Activated T-helper 1 cell treated with Interleukin-2 at 50 U/mL for 16 hours (primary cell): ENCODE measurements at regions not wholly inside any gene's neighbourhood (a gene's known extent, or its start where the extent isn't known, plus 50 kb on each side); places are given as distances from the start of the nearest gene placed in this dataset.

ENCODE experiments used
- DNase-seq: peaks from one replicate; pipeline ENCODE4 v3.0.0-alpha.2; 2020; ENCODE audit warnings: low read depth

GRCh38 chr11:45597097-45597496 lies 68.3 kb downstream of the CHST1 start:
- DNase-seq = no peak

GRCh38 chr11:45596571-45596970 lies 68.9 kb downstream of the CHST1 start:
- DNase-seq = no peak

GRCh38 chr11:45593992-45594391 lies 71.4 kb downstream of the CHST1 start:
- DNase-seq = no peak

- DNase-seq = no peak
These were observed 72.8 kb downstream of the CHST1 start for GRCh38 chr11:45592636-45593035.

- no peak for DNase-seq
These were observed 74.7 kb downstream of the CHST1 start for GRCh38 chr11:45590743-45591142.

- no peak for DNase-seq
These were observed 80.2 kb downstream of the CHST1 start for GRCh38 chr11:45585205-45585604.

GRCh38 chr11:45583981-45584566 lies 81.3 kb downstream of the CHST1 start:
- no peak for DNase-seq

- DNase-seq = no peak
These were observed 85.0 kb downstream of the CHST1 start for GRCh38 chr11:45580399-45580798.

GRCh38 chr11:45578316-45578715 lies 87.1 kb downstream of the CHST1 start:
- no peak for DNase-seq

- DNase-seq = no peak
These were observed 87.7 kb downstream of the CHST1 start for GRCh38 chr11:45577752-45578151.

GRCh38 chr11:45576461-45577215 lies 88.8 kb downstream of the CHST1 start:
- no peak for DNase-seq

- no peak for DNase-seq
These were observed 91.7 kb downstream of the CHST1 start for GRCh38 chr11:45573728-45574127.

- no peak for DNase-seq
These were observed 92.9 kb downstream of the CHST1 start for GRCh38 chr11:45572354-45573123.

GRCh38 chr11:45569776-45570175 lies 95.6 kb downstream of the CHST1 start:
- DNase-seq = no peak

- no peak for DNase-seq
These were observed 97.4 kb downstream of the CHST1 start for GRCh38 chr11:45568049-45568448.

GRCh38 chr11:45565446-45565988 lies 99.9 kb downstream of the CHST1 start:
- no peak for DNase-seq

GRCh38 chr11:45563810-45564209 lies 101.6 kb downstream of the CHST1 start:
- no peak for DNase-seq

GRCh38 chr11:45563171-45563570 lies 102.3 kb downstream of the CHST1 start:
- no peak for DNase-seq

GRCh38 chr11:45560913-45561281 lies 104.5 kb downstream of the CHST1 start:
- no peak for DNase-seq

GRCh38 chr11:45560155-45560912 lies 105.1 kb downstream of the CHST1 start:
- no peak for DNase-seq

- DNase-seq = no peak
These were observed 108.3 kb downstream of the CHST1 start for GRCh38 chr11:45556851-45557707.
